ENCODE measurements at regions not wholly inside any gene's neighbourhood (a gene's known extent, or its start where the extent isn't known, plus 50 kb on each side); places are given as distances from the start of the nearest gene placed in this dataset.
"Not testable (repeated sequence)": the region's sequence is repeated elsewhere in the genome, so short reads cannot be mapped to it uniquely, and the experiment has no call there.

- no peak for DNase-seq
These were observed 289.7 kb downstream of the HTR1B start for GRCh38 chr6:77173472-77174074.

- DNase-seq = no peak
These were observed 290.7 kb downstream of the HTR1B start for GRCh38 chr6:77172578-77172977.

- DNase-seq = no peak
These were observed 303.6 kb downstream of the HTR1B start for GRCh38 chr6:77159730-77160129.

GRCh38 chr6:77151241-77151640 lies 312.1 kb downstream of the HTR1B start:
- no peak for DNase-seq

- DNase-seq = no peak
These were observed 312.6 kb downstream of the HTR1B start for GRCh38 chr6:77150736-77151135.

- no peak for DNase-seq
These were observed 318.0 kb downstream of the HTR1B start for GRCh38 chr6:77145244-77145643.

- DNase-seq = no peak
These were observed 319.4 kb downstream of the HTR1B start for GRCh38 chr6:77143659-77144447.

- no peak for DNase-seq
These were observed 327.2 kb downstream of the HTR1B start for GRCh38 chr6:77136086-77136485.

GRCh38 chr6:77133031-77133430 lies 330.3 kb downstream of the HTR1B start:
- no peak for DNase-seq

- DNase-seq = no peak
These were observed 331.9 kb downstream of the HTR1B start for GRCh38 chr6:77131426-77131825.

GRCh38 chr6:77124604-77125003 lies 338.7 kb downstream of the HTR1B start:
- DNase-seq = no peak

- no peak for DNase-seq
These were observed 339.8 kb downstream of the HTR1B start for GRCh38 chr6:77123527-77123926.

- DNase-seq = no peak
These were observed 356.3 kb downstream of the HTR1B start for GRCh38 chr6:77106992-77107391.

GRCh38 chr6:77105091-77105490 lies 358.2 kb downstream of the HTR1B start:
- no peak for DNase-seq

GRCh38 chr6:77097940-77098339 lies 365.4 kb downstream of the HTR1B start:
- DNase-seq = no peak

- no peak for DNase-seq
These were observed 367.2 kb downstream of the HTR1B start for GRCh38 chr6:77095936-77096627.

GRCh38 chr6:77094821-77095220 lies 368.5 kb downstream of the HTR1B start:
- DNase-seq = no peak

- no peak for DNase-seq
These were observed 370.3 kb downstream of the HTR1B start for GRCh38 chr6:77092971-77093370.

- no peak for DNase-seq
These were observed 373.5 kb downstream of the HTR1B start for GRCh38 chr6:77089776-77090175.

GRCh38 chr6:77087794-77088318 lies 375.4 kb downstream of the HTR1B start:
- not testable (repeated sequence) for DNase-seq

- DNase-seq = no peak
These were observed 389.1 kb downstream of the HTR1B start for GRCh38 chr6:77074037-77074713.

- no peak for DNase-seq
These were observed 389.9 kb downstream of the HTR1B start for GRCh38 chr6:77073410-77073760.

- DNase-seq = no peak
These were observed 390.4 kb downstream of the HTR1B start for GRCh38 chr6:77072694-77073409.

All from NCI-H1417 treated with DMSO at 0.1 percent for 48 hours (cell line).